DMS53 (cell line): ENCODE measurements at regions not wholly inside any gene's neighbourhood (a gene's known extent, or its start where the extent isn't known, plus 50 kb on each side); places are given as distances from the start of the nearest gene placed in this dataset.

Experiments used
- DNase-seq: peaks from one replicate; lab custom pipeline; 2025; lab: John Stamatoyannopoulos, UW

GRCh38 chr2:174022431-174022830 is 57.3 kb upstream of the SP3 start:
- peak; percentile 39 for DNase-seq

- DNase-seq = no peak
These were observed 55.9 kb upstream of the SP3 start for GRCh38 chr2:174020926-174021662.

GRCh38 chr2:174020026-174020425 is 54.9 kb upstream of the SP3 start:
- no peak for DNase-seq

- no peak for DNase-seq
These were observed 51.3 kb upstream of the SP3 start for GRCh38 chr2:174016447-174016846.

GRCh38 chr2:174015428-174015827 is 50.3 kb upstream of the SP3 start:
- DNase-seq = no peak
